ENCODE measurements at regions not wholly inside any gene's neighbourhood (a gene's known extent, or its start where the extent isn't known, plus 50 kb on each side); places are given as distances from the start of the nearest gene placed in this dataset.
"Not testable (repeated sequence)": the region's sequence is repeated elsewhere in the genome, so short reads cannot be mapped to it uniquely, and the experiment has no call there.

GRCh38 chr3:10706740-10707399, 109.2 kb upstream of the SLC6A11 start:
- no peak for DNase-seq

- DNase-seq, result no peak
Observed at GRCh38 chr3:10707400-10708215, 108.4 kb upstream of the SLC6A11 start.

GRCh38 chr3:10708216-10708893, 107.7 kb upstream of the SLC6A11 start:
- DNase-seq, result no peak

GRCh38 chr3:10709110-10709781, 106.8 kb upstream of the SLC6A11 start:
- DNase-seq, result no peak

GRCh38 chr3:10712121-10712520, 103.9 kb upstream of the SLC6A11 start:
- no peak for DNase-seq

- DNase-seq, result no peak
Observed at GRCh38 chr3:10713656-10714055, 102.4 kb upstream of the SLC6A11 start.

- no peak for DNase-seq
Observed at GRCh38 chr3:10715886-10716285, 100.1 kb upstream of the SLC6A11 start.

GRCh38 chr3:10716964-10717363, 99.1 kb upstream of the SLC6A11 start:
- no peak for DNase-seq

- DNase-seq, result no peak
Observed at GRCh38 chr3:10717756-10718155, 98.3 kb upstream of the SLC6A11 start.

- DNase-seq, result no peak
Observed at GRCh38 chr3:10721101-10721500, 94.9 kb upstream of the SLC6A11 start.

- DNase-seq, result no peak
Observed at GRCh38 chr3:10722911-10723310, 93.1 kb upstream of the SLC6A11 start.

GRCh38 chr3:10723991-10724390, 92.0 kb upstream of the SLC6A11 start:
- no peak for DNase-seq

- no peak for DNase-seq
Observed at GRCh38 chr3:10725067-10725466, 91.0 kb upstream of the SLC6A11 start.

GRCh38 chr3:10725846-10726245, 90.2 kb upstream of the SLC6A11 start:
- DNase-seq, result no peak

GRCh38 chr3:10726787-10727186, 89.2 kb upstream of the SLC6A11 start:
- DNase-seq, result no peak

GRCh38 chr3:10729439-10729838, 86.6 kb upstream of the SLC6A11 start:
- DNase-seq, result no peak

GRCh38 chr3:10732292-10732691, 83.7 kb upstream of the SLC6A11 start:
- no peak for DNase-seq

- no peak for DNase-seq
Observed at GRCh38 chr3:10733297-10733696, 82.7 kb upstream of the SLC6A11 start.

- DNase-seq, result not testable (repeated sequence)
Observed at GRCh38 chr3:10736444-10736843, 79.6 kb upstream of the SLC6A11 start.

- DNase-seq, result no peak
Observed at GRCh38 chr3:10737785-10738184, 78.2 kb upstream of the SLC6A11 start.

GRCh38 chr3:10738688-10739372, 77.2 kb upstream of the SLC6A11 start:
- DNase-seq, result peak; percentile 34 to 70 (median 54)

GRCh38 chr3:10740954-10741353, 75.1 kb upstream of the SLC6A11 start:
- DNase-seq, result no peak
